ENCODE measurements at regions not wholly inside any gene's neighbourhood (a gene's known extent, or its start where the extent isn't known, plus 50 kb on each side); places are given as distances from the start of the nearest gene placed in this dataset.

DNA sequence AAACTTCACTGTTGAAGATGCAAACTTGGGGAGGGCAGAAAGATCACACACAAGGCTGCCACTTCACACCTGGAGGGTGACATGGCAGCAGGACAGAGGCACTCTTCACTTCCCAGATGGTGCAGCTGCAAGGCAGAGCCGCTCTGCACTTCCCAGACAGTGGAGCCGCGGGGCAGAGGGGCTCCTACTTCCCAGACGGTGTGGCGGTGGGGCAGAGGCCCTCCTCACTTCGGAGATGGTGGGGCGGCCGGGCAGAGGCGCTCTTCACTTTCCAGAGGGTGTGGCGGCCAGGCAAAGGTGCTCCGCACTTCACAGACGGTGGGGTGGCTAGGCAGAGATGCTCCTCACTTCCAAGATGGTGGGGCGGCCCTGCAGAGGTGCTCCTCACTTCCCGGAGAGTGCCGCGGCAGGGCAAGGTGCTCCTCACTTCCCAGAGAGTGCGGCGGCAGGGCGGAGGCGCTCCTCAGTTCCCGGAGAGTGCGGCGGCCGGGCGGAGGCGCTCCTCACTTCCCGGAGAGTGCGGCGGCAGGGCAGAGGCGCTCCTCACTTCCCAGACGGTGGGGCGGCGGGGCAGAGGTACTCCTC lies 58.3 kb upstream of the PPP1R9A start:
- Mint-ChIP-seq H3K9me3 (ENCODE audit: unreplicated experiment) (peaks cover 8% of the 10 kb centered on the region), H3K4me1 (ENCODE audit: unreplicated experiment) (no peaks in the 10 kb centered on the region), H3K4me3 (ENCODE audit: unreplicated experiment) (no peak overlapping the region), H3K27ac (ENCODE audit: unreplicated experiment) (no peak overlapping the region), H3K36me3 (ENCODE audit: low read depth, unreplicated experiment) (peaks cover 13% of the 10 kb centered on the region), H3K27me3 (ENCODE audit: unreplicated experiment) (peaks cover 4% of the 10 kb centered on the region)
- TF ChIP-seq, protein P1, sequence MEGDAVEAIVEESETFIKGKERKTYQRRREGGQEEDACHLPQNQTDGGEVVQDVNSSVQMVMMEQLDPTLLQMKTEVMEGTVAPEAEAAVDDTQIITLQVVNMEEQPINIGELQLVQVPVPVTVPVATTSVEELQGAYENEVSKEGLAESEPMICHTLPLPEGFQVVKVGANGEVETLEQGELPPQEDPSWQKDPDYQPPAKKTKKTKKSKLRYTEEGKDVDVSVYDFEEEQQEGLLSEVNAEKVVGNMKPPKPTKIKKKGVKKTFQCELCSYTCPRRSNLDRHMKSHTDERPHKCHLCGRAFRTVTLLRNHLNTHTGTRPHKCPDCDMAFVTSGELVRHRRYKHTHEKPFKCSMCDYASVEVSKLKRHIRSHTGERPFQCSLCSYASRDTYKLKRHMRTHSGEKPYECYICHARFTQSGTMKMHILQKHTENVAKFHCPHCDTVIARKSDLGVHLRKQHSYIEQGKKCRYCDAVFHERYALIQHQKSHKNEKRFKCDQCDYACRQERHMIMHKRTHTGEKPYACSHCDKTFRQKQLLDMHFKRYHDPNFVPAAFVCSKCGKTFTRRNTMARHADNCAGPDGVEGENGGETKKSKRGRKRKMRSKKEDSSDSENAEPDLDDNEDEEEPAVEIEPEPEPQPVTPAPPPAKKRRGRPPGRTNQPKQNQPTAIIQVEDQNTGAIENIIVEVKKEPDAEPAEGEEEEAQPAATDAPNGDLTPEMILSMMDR (IDR thresholded peaks at IDR 0.05; ENCODE audit: unreplicated experiment), result no peak
- DNase-seq (ENCODE audit: low spot score), result no peak

DNA sequence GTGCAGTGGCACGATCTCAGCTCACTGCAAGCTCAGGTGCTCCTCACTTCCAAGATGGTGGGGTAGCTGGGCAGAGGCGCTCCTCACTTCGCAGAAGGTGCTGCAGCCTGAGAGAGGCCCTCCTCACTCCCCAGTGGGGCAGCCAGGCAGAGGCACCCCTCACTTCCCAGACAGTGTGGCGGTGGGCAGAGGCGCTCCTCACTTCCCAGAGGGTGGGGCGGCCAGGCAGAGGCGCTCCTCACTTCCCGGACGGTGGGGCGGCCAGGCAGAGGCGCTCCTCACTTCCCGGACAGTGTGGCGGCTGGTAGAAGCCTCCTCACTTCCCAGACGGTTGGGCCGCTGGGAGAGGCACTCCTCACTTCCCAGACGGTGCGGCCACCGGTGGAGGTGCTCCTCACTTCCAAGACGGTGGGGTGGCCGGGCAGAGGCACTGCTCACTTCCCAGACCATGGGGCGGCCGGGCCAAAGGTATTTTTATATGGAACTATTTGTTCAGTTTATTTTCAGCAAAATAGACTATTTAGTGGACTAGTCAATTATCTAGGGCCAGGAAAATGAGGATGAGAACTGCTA lies 57.7 kb upstream of the PPP1R9A start:
- TF ChIP-seq, protein P1 (IDR thresholded peaks at IDR 0.05; ENCODE audit: unreplicated experiment), result no peak
- Mint-ChIP-seq H3K27me3 (ENCODE audit: unreplicated experiment) (peaks cover 4% of the 10 kb centered on the region), H3K9me3 (ENCODE audit: unreplicated experiment) (peaks cover 8% of the 10 kb centered on the region)

DNA sequence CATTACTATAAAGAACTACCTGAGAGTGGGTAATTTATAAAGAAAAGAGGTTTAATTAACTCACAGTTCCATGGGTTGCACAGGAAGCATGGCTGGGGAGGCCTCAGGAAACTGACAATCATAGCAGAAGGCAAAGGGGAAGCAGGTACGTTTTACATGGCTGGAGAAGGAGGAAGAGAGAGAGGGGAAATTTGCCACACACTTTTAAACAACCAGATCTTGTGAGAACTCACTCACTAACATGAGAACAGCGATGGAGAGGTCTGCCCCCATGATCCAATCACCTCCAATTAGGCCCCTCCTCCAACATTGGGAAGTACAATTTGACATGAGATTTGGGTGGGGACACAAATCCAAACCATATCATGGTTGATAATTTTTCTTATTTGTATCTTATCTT lies 51.8 kb upstream of the PPP1R9A start:
- H3K4me1 Mint-ChIP-seq (ENCODE audit: unreplicated experiment), result peaks cover 2% of the 10 kb centered on the region
- no peak overlapping the region for H3K4me3 Mint-ChIP-seq (ENCODE audit: unreplicated experiment)
- H3K27me3 Mint-ChIP-seq (ENCODE audit: unreplicated experiment), result peaks cover 1% of the 10 kb centered on the region
- TF ChIP-seq, protein P1 (IDR thresholded peaks at IDR 0.05; ENCODE audit: unreplicated experiment), result no peak
- no peak overlapping the region for H3K27ac Mint-ChIP-seq (ENCODE audit: unreplicated experiment)
- H3K36me3 Mint-ChIP-seq (ENCODE audit: low read depth, unreplicated experiment), result no peaks in the 10 kb centered on the region
- no peak for DNase-seq (ENCODE audit: low spot score)
- peaks cover 4% of the 10 kb centered on the region for H3K9me3 Mint-ChIP-seq (ENCODE audit: unreplicated experiment)

More for the DNA sequence above, 57.7 kb upstream of the PPP1R9A start:
- no peak overlapping the region for H3K4me3 Mint-ChIP-seq (ENCODE audit: unreplicated experiment)
- DNase-seq (ENCODE audit: low spot score), result no peak
- peaks cover 13% of the 10 kb centered on the region for H3K36me3 Mint-ChIP-seq (ENCODE audit: low read depth, unreplicated experiment)
- no peak overlapping the region for H3K27ac Mint-ChIP-seq (ENCODE audit: unreplicated experiment)
- no peaks in the 10 kb centered on the region for H3K4me1 Mint-ChIP-seq (ENCODE audit: unreplicated experiment)

DNA sequence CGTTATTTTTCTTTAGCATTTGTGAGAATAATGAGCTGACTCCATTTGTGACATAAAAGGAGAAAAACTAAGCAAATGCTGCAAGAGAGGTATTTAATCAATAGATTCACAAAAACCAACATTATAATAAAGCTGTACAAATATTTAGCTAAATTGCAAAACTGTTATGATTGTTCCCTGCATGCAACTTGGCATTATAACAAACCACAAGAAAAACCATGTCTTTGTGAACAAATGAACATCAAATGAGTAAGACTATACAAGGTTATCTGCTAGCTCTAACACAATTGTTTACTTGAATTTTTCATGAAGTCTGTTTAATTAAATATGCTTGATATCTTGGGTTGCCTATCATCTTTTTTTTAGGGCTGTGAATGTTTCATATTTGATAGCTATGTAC lies 50.8 kb upstream of the PPP1R9A start:
- no peak overlapping the region for H3K27ac Mint-ChIP-seq (ENCODE audit: unreplicated experiment)
- DNase-seq (ENCODE audit: low spot score), result no peak
- TF ChIP-seq, protein P1 (IDR thresholded peaks at IDR 0.05; ENCODE audit: unreplicated experiment), result no peak
- H3K36me3 Mint-ChIP-seq (ENCODE audit: low read depth, unreplicated experiment), result no peaks in the 10 kb centered on the region
- peaks cover 2% of the 10 kb centered on the region for H3K4me1 Mint-ChIP-seq (ENCODE audit: unreplicated experiment)
- peaks cover 4% of the 10 kb centered on the region for H3K9me3 Mint-ChIP-seq (ENCODE audit: unreplicated experiment)
- no peaks in the 10 kb centered on the region for H3K27me3 Mint-ChIP-seq (ENCODE audit: unreplicated experiment)
- no peak overlapping the region for H3K4me3 Mint-ChIP-seq (ENCODE audit: unreplicated experiment)
